Panc1 (cell line): ENCODE measurements at regions not wholly inside any gene's neighbourhood (a gene's known extent, or its start where the extent isn't known, plus 50 kb on each side); places are given as distances from the start of the nearest gene placed in this dataset.

Experiments used
- ATAC-seq: fragments of 200-7000 bp; cut with Tn5 transposase; 2 replicates; pipeline ENCODE4 v1.9.1; 2020; ENCODE audit warnings: mild to moderate bottlenecking, moderate library complexity
- BruUV-seq: library from RNA; stranded (reverse); fragments of 400-500 nt; replicated peaks from 2 replicates; lab custom pipeline; 2021; lab: Mats Ljungman, UMichigan
- CTCF ChIA-PET: fragments of 300-600 bp; sonication (Branson Sonifier 250); formaldehyde crosslinking; loops from one replicate; lab custom pipeline; 2022; ENCODE audit warnings: antibody characterized with exemption; lab: Charles Lee
- POLR2A ChIA-PET: fragments of 300-600 bp; sonication (Branson Sonifier 250); formaldehyde crosslinking; loops from one replicate; lab custom pipeline; 2022; ENCODE audit warnings: antibody characterized with exemption; lab: Charles Lee
- DNase-seq: peaks from one replicate; pipeline ENCODE4 v3.0.0-alpha.2; 2010; ENCODE audit warnings: low read depth, low spot score
- H3K27ac ChIP-seq: 2 replicates; pipeline ENCODE4 v1.5.1; 2011; ENCODE audit warnings: mild to moderate bottlenecking, low read length, inconsistent platforms
- H3K27me3 ChIP-seq: fragments of 200-500 bp; sonication (Bioruptor generic); 2 replicates; pipeline ENCODE4 v1.6.0; 2014; ENCODE audit warnings: low read length, inconsistent platforms; ENCODE audit not compliant: control insufficient read depth, insufficient read depth
- H3K36me3 ChIP-seq: fragments of 200-500 bp; sonication (Bioruptor generic); 2 replicates; pipeline ENCODE4 v1.5.1; 2014; ENCODE audit warnings: inconsistent platforms, mild to moderate bottlenecking, low read length, moderate library complexity; ENCODE audit not compliant: control insufficient read depth, insufficient read depth
- H3K4me1 ChIP-seq: 2 replicates; pipeline ENCODE4 v1.5.1; 2011; ENCODE audit warnings: inconsistent platforms, mild to moderate bottlenecking, low read length, moderate library complexity; ENCODE audit not compliant: control insufficient read depth, insufficient read depth
- H3K4me3 ChIP-seq, 2 experiments: 2 replicates each; pipeline ENCODE4 v1.5.1; 2011 to 2012; ENCODE audit warnings: low read depth in 2 of 2, low read length in 2 of 2, mild to moderate bottlenecking in 2 of 2, inconsistent platforms in 1 of 2, moderate library complexity in 1 of 2
- H3K9me3 ChIP-seq: fragments of 200-500 bp; sonication (Bioruptor generic); 2 replicates; pipeline ENCODE4 v1.5.1; 2014; ENCODE audit warnings: low read depth, mild to moderate bottlenecking, inconsistent platforms, low read length, moderate library complexity; ENCODE audit not compliant: control insufficient read depth, insufficient read depth
- CTCF ChIP-seq: fragments of 450-650 bp; IDR thresholded peaks from 2 replicates; pipeline ENCODE4 v1.5.1; 2017; ENCODE audit warnings: mild to moderate bottlenecking
- POLR2AphosphoS5 ChIP-seq: IDR thresholded peaks from 2 replicates; pipeline ENCODE4 v1.6.1; 2012; ENCODE audit warnings: mild to moderate bottlenecking, low read depth, low read length, moderate library complexity
- SIN3A ChIP-seq: IDR thresholded peaks from 2 replicates; pipeline ENCODE4 v1.6.1; 2012; ENCODE audit warnings: low read depth, mild to moderate bottlenecking, low read length, moderate library complexity, borderline replicate concordance; ENCODE audit not compliant: insufficient read depth
- TCF7L2 ChIP-seq: IDR thresholded peaks from 2 replicates; pipeline ENCODE4 v1.6.1; 2011; ENCODE audit warnings: mild to moderate bottlenecking, low read depth, low read length, inconsistent platforms
- in situ Hi-C: cut with HindIII; loops from 2 replicates; pipeline ENCODE4 v1.10.0; 2016; ENCODE audit warnings: low sequenced_read_pairs, low pct_unique_long_range_greater_than_20kb
- intact Hi-C: fragments of 100-400 bp; cut with micrococcal nuclease; formaldehyde crosslinking; loops from one replicate; pipeline ENCODE4 v1.10.0; 2022; ENCODE audit not compliant: unreplicated experiment
- TF ChIP-seq, protein P1 (sequence below), 2 experiments: IDR thresholded peaks; 2 replicates each; pipeline ENCODE4 v1.6.1; 2011 to 2012; ENCODE audit warnings: low read depth in 2 of 2, control low read depth in 1 of 2, low read length in 1 of 2, mild to moderate bottlenecking in 1 of 2, moderate library complexity in 1 of 2; ENCODE audit not compliant: insufficient read depth in 1 of 2

DNA sequence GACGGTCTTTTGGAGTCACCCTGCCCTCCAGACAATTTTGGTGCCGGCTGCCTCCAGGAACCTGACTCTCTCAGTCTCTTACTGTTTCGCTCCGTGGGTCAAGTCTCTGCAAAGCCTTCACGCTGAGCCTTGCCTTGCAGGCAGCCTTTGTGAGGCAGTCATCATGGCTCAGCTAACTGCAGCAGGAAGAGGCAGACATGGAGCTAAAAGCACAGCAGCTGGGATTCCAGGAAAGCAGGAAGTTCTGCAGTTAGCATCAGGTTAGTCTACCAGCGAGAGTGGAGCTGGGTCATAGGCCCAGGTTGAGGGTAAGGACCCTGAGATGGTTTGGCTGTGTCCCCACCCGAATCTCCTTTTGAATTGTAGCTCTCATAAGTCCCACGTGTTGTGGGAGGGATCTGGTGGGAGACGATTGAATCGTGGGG, 305.4 kb downstream of the PCNX1 start:
- ChIA-PET CTCF (no interaction called here), POLR2A (no interaction called here)
- DNase-seq, result no peak
- no peak overlapping the region for H3K4me3 ChIP-seq
- BruUV-seq, result no TSS peak
- H3K27me3 ChIP-seq, result no peaks in the 10 kb centered on the region
- H3K4me1 ChIP-seq, result no peaks in the 10 kb centered on the region
- H3K27ac ChIP-seq, result no peak overlapping the region
- no peaks in the 10 kb centered on the region for H3K9me3 ChIP-seq
- ATAC-seq, result no peak
- TF ChIP-seq SIN3A (no peak), TCF7L2 (no peak), CTCF (no peak), POLR2AphosphoS5 (no peak)
- TF ChIP-seq, protein P1, sequence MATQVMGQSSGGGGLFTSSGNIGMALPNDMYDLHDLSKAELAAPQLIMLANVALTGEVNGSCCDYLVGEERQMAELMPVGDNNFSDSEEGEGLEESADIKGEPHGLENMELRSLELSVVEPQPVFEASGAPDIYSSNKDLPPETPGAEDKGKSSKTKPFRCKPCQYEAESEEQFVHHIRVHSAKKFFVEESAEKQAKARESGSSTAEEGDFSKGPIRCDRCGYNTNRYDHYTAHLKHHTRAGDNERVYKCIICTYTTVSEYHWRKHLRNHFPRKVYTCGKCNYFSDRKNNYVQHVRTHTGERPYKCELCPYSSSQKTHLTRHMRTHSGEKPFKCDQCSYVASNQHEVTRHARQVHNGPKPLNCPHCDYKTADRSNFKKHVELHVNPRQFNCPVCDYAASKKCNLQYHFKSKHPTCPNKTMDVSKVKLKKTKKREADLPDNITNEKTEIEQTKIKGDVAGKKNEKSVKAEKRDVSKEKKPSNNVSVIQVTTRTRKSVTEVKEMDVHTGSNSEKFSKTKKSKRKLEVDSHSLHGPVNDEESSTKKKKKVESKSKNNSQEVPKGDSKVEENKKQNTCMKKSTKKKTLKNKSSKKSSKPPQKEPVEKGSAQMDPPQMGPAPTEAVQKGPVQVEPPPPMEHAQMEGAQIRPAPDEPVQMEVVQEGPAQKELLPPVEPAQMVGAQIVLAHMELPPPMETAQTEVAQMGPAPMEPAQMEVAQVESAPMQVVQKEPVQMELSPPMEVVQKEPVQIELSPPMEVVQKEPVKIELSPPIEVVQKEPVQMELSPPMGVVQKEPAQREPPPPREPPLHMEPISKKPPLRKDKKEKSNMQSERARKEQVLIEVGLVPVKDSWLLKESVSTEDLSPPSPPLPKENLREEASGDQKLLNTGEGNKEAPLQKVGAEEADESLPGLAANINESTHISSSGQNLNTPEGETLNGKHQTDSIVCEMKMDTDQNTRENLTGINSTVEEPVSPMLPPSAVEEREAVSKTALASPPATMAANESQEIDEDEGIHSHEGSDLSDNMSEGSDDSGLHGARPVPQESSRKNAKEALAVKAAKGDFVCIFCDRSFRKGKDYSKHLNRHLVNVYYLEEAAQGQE (IDR thresholded peaks at IDR 0.05; ENCODE audit: insufficient read depth in 1 of 2, low read depth in 2 of 2, low read length in 1 of 2), result no peak
- H3K36me3 ChIP-seq, result no peaks in the 10 kb centered on the region
- in situ Hi-C loops, result no loop called here
- intact Hi-C loops, result no loop called here

DNA sequence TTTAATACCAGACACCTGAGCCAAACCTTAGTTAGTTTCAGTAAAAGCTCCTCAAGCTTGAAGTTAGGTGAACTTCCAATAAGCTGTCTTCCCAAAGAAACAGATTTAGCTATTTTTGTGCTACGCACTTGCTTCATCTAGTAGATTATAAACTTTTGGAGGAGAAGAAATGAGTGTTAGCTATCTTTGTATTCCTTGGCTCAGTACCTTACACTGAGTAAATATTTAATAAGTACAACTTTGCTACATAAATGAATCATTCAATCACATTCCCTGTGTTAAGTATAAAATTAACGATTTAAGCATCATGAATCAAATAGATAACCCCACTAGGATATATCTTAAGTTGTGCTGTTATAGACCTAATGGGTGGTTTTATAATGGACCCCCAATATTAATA, 307.0 kb downstream of the PCNX1 start:
- Histone ChIP-seq H3K9me3 (no peaks in the 10 kb centered on the region), H3K4me1 (no peaks in the 10 kb centered on the region), H3K36me3 (no peaks in the 10 kb centered on the region), H3K27ac (no peak overlapping the region), H3K27me3 (no peaks in the 10 kb centered on the region), H3K4me3 (no peak overlapping the region)
- CTCF ChIA-PET, result no interaction called here
- ATAC-seq, result no peak
- POLR2A ChIA-PET, result no interaction called here
- DNase-seq, result no peak
- intact Hi-C loops (no loop called here), in situ Hi-C loops (no loop called here)
- TF ChIP-seq SIN3A (no peak), CTCF (no peak), TCF7L2 (no peak), POLR2AphosphoS5 (no peak)
- TF ChIP-seq, protein P1 (IDR thresholded peaks at IDR 0.05; ENCODE audit: insufficient read depth in 1 of 2, low read depth in 2 of 2, low read length in 1 of 2), result no peak
- BruUV-seq, result no TSS peak
